ENCODE measurements at regions not wholly inside any gene's neighbourhood (a gene's known extent, or its start where the extent isn't known, plus 50 kb on each side); places are given as distances from the start of the nearest gene placed in this dataset.

GRCh38 chr5:144844086-144844485 lies 673.4 kb downstream of the KCTD16 start (continued):
- no peak for TF ChIP-seq ZNF407 (CRISPR knock-in tag; IDR thresholded peaks at IDR 0.05; ENCODE audit: not compliant biosample characterization)
- TF ChIP-seq FOXO1 (CRISPR knock-in tag; IDR thresholded peaks at IDR 0.05) = no peak
- TF ChIP-seq KLF12 (CRISPR knock-in tag; IDR thresholded peaks at IDR 0.05; ENCODE audit: borderline replicate concordance) = no peak
- no peak for TF ChIP-seq PRPF4 (IDR thresholded peaks at IDR 0.05; ENCODE audit: low read depth, low read length, poor library complexity, severe bottlenecking)
- no peak for TF ChIP-seq NAIF1 (CRISPR knock-in tag; IDR thresholded peaks at IDR 0.05; ENCODE audit: borderline replicate concordance)

GRCh38 chr5:144832416-144832815 lies 661.7 kb downstream of the KCTD16 start:
- TF ChIP-seq ZNF614 (CRISPR knock-in tag; IDR thresholded peaks at IDR 0.05; ENCODE audit: borderline replicate concordance) (no peak), ZNF576 (CRISPR knock-in tag; IDR thresholded peaks at IDR 0.05) (no peak), ZBTB49 (CRISPR knock-in tag; IDR thresholded peaks at IDR 0.05; ENCODE audit: borderline replicate concordance) (no peak)
- Histone ChIP-seq H3K36me3 (replicated peaks in 1 of 2; ENCODE audit: control insufficient read depth in 1 of 2, insufficient read depth in 2 of 2, low read length in 2 of 2) (no peaks in the 10 kb centered on the region), H3K9me3 (ENCODE audit: low read length) (peaks cover 22% of the 10 kb centered on the region), H4K20me1 (ENCODE audit: insufficient read depth, low read length) (no peaks in the 10 kb centered on the region), H3K9ac (ENCODE audit: insufficient read depth, low read depth, low read length) (no peak overlapping the region), H2AFZ (ENCODE audit: low read length) (no peak overlapping the region), H3K4me2 (ENCODE audit: low read depth, low read length) (no peak overlapping the region), H3K4me1 (ENCODE audit: insufficient read depth, low read length) (no peaks in the 10 kb centered on the region), H3K27me3 (ENCODE audit: control insufficient read depth in 1 of 2, insufficient read depth in 2 of 2, low read length in 2 of 2) (no peaks in the 10 kb centered on the region), H3K4me3 (replicated peaks in 1 of 3; ENCODE audit: insufficient read depth in 1 of 3, low read depth in 2 of 3, low read length in 3 of 3) (no peak overlapping the region), H3K79me2 (ENCODE audit: insufficient read depth, low read length) (no peaks in the 10 kb centered on the region), H3K27ac (ENCODE audit: extremely low read length, insufficient read depth, low read length) (no peak overlapping the region)
- ATAC-seq (no peak), FAIRE-seq (no peak), DNase-seq (ENCODE audit: low spot score) (no peak)
- intact Hi-C loops (cut with micrococcal nuclease; ENCODE audit: unreplicated experiment) = no loop called here
- BruUV-seq (replicated peaks) = no TSS peak
- in situ Hi-C loops (cut with HindIII; ENCODE audit: extremely low pct_ligation_motif_present, low pct_unique_long_range_greater_than_20kb) = no loop called here
- POLR2A ChIA-PET = no interaction called here
- CTCF ChIA-PET (ENCODE audit: low intra/inter-chr PET ratio, low total read pairs) = no interaction called here

Measured in HepG2 (cell line).